Calu3 (cell line): ENCODE measurements at regions not wholly inside any gene's neighbourhood (a gene's known extent, or its start where the extent isn't known, plus 50 kb on each side); places are given as distances from the start of the nearest gene placed in this dataset.

Experiments
- BruUV-seq: library from RNA; stranded (reverse); fragments of 400-500 nt; replicated peaks from 2 replicates; lab custom pipeline; 2021; lab: Mats Ljungman, UMichigan
- CTCF ChIA-PET: fragments of 300-600 bp; sonication (Branson Sonifier 250); formaldehyde crosslinking; loops from one replicate; lab custom pipeline; 2022; ENCODE audit warnings: antibody characterized with exemption; lab: Charles Lee
- DNase-seq: peaks from one replicate; pipeline ENCODE4 v3.0.0; 2022
- H3K27ac Mint-ChIP-seq: one replicate; pipeline ENCODE4 v1.8.0; 2022; ENCODE audit warnings: mixed read lengths; ENCODE audit not compliant: unreplicated experiment
- H3K27me3 Mint-ChIP-seq: one replicate; pipeline ENCODE4 v1.8.0; 2022; ENCODE audit warnings: mixed read lengths; ENCODE audit not compliant: unreplicated experiment
- H3K36me3 Mint-ChIP-seq: one replicate; pipeline ENCODE4 v1.8.0; 2022; ENCODE audit warnings: mild to moderate bottlenecking, moderate library complexity, mixed read lengths; ENCODE audit not compliant: insufficient read depth, unreplicated experiment
- H3K4me1 Mint-ChIP-seq: one replicate; pipeline ENCODE4 v1.8.0; 2022; ENCODE audit warnings: mild to moderate bottlenecking, low read depth, mixed read lengths; ENCODE audit not compliant: unreplicated experiment
- H3K4me3 Mint-ChIP-seq: one replicate; pipeline ENCODE4 v1.8.0; 2022; ENCODE audit warnings: mild to moderate bottlenecking, low read depth, moderate library complexity, mixed read lengths; ENCODE audit not compliant: unreplicated experiment
- H3K9me3 Mint-ChIP-seq: one replicate; pipeline ENCODE4 v1.8.0; 2022; ENCODE audit warnings: low read depth, mixed read lengths; ENCODE audit not compliant: unreplicated experiment
- intact Hi-C: fragments of 100-400 bp; cut with micrococcal nuclease; formaldehyde crosslinking; loops from one replicate; pipeline ENCODE4 v1.10.0; 2022; ENCODE audit not compliant: unreplicated experiment
- TF ChIP-seq, protein P1 (sequence below): fragments of 200-600 bp; IDR thresholded peaks from one replicate; pipeline ENCODE4 v1.8.0; 2022; ENCODE audit warnings: antibody characterized with exemption; ENCODE audit not compliant: unreplicated experiment

DNA sequence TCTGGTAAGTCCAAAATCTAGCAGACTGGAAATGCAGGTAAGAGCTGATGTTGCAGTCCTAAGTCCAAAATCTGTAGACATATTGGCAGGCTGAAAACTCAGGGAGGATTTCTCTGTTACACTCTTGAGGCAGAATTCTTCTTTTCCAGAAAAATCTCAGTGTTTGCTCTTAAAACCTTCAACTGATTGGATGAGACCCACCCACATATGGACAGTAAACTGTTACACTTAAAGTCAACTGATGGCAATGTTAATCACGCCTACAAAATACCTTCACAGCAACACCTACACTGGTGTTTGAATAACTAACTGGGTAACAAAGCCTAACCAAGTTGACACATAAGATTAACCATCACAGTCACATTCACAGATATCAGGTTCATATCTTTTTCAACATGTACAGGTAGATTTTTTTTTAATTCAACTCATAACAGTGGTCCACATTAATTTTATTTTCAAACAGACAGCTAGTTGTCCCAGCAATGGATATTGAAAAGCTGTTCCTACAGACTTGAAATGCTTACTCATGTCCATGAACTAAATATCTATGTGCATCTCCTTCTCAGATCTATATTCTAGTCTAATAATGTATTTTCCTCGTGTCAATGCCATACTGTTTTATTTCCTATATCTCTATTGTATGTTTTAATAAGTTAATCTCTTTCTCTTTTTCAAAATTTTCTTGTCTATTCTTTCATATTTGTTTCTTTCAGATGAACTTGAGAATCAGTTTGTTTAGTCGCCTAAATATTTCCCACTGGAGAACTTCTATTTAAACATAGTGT lies 110.1 kb downstream of the TMPRSS5 start:
- Mint-ChIP-seq H3K27me3 (no peaks in the 10 kb centered on the region), H3K27ac (no peak overlapping the region), H3K36me3 (no peaks in the 10 kb centered on the region), H3K9me3 (no peaks in the 10 kb centered on the region), H3K4me3 (no peak overlapping the region), H3K4me1 (no peaks in the 10 kb centered on the region)
- CTCF ChIA-PET = interaction anchor here (0.6 kb wide), 1 partner anchor 10 kb away, joined by 7 read pairs; no protein-coding TSS in a partner anchor
- no peak for DNase-seq
- TF ChIP-seq, protein P1, sequence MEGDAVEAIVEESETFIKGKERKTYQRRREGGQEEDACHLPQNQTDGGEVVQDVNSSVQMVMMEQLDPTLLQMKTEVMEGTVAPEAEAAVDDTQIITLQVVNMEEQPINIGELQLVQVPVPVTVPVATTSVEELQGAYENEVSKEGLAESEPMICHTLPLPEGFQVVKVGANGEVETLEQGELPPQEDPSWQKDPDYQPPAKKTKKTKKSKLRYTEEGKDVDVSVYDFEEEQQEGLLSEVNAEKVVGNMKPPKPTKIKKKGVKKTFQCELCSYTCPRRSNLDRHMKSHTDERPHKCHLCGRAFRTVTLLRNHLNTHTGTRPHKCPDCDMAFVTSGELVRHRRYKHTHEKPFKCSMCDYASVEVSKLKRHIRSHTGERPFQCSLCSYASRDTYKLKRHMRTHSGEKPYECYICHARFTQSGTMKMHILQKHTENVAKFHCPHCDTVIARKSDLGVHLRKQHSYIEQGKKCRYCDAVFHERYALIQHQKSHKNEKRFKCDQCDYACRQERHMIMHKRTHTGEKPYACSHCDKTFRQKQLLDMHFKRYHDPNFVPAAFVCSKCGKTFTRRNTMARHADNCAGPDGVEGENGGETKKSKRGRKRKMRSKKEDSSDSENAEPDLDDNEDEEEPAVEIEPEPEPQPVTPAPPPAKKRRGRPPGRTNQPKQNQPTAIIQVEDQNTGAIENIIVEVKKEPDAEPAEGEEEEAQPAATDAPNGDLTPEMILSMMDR = no peak
- no TSS peak for BruUV-seq
- intact Hi-C loops = no loop called here

DNA sequence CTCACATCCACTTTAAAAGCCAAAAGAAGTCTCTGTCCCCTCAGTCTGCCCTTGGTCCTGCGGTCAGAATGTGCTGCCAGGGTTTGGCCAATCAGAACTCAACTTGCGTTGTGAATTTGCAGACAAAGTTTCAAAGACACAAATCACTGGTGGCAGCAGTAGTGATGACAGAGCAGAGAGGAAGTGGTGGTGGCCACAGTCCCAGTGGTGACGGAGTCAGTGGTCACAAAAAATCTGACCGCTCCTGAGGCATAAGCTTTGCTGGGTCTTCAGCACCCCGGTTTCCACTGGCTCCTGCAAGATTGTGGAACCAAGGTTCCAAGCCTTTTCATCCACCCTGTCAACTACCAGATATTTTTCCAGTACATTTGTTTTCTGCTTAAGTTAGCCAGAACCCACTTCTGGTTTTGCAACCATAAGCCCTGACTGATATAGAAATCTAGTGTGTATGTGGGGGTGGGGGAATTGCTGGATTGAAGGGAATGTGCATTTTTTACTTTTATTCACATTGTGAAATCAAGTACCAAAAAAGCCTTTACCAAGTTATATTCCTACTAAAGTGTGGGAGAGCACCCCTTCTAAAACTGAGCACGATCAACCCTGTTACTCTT lies 112.3 kb downstream of the TMPRSS5 start:
- no peak overlapping the region for H3K27ac Mint-ChIP-seq
- no peaks in the 10 kb centered on the region for H3K4me1 Mint-ChIP-seq
- H3K4me3 Mint-ChIP-seq = no peak overlapping the region
- no peak for DNase-seq
- no peaks in the 10 kb centered on the region for H3K9me3 Mint-ChIP-seq
- TF ChIP-seq, protein P1 = no peak
- intact Hi-C loops = no loop called here
- BruUV-seq = no TSS peak
- H3K36me3 Mint-ChIP-seq = no peaks in the 10 kb centered on the region
- CTCF ChIA-PET = no interaction called here
- H3K27me3 Mint-ChIP-seq = no peaks in the 10 kb centered on the region

DNA sequence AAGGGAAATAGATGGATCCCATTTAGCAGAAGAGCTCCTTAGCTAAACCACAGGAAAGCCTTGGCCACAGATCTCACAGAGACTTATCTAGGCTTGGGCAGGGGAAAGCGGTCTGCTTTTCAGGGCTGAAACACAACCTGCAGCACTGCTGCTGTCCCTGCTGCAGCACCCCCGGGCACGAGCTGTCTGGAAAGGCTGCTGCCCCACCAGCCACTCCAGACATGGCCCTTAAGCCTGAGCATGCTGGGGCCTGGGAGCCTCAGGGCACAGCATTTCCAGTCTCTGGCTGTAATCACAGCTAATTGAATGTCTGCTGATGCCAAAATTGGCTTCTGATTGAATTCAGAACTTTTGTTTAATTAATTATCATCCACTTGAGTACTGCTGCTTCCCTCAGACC lies 115.0 kb downstream of the TMPRSS5 start:
- no TSS peak for BruUV-seq
- CTCF ChIA-PET = no interaction called here
- no peak for DNase-seq
- Mint-ChIP-seq H3K27ac (no peak overlapping the region), H3K27me3 (no peaks in the 10 kb centered on the region), H3K4me1 (no peaks in the 10 kb centered on the region), H3K4me3 (no peak overlapping the region), H3K36me3 (no peaks in the 10 kb centered on the region), H3K9me3 (peaks cover 2% of the 10 kb centered on the region)
- intact Hi-C loops = no loop called here
- TF ChIP-seq, protein P1 = no peak

DNA sequence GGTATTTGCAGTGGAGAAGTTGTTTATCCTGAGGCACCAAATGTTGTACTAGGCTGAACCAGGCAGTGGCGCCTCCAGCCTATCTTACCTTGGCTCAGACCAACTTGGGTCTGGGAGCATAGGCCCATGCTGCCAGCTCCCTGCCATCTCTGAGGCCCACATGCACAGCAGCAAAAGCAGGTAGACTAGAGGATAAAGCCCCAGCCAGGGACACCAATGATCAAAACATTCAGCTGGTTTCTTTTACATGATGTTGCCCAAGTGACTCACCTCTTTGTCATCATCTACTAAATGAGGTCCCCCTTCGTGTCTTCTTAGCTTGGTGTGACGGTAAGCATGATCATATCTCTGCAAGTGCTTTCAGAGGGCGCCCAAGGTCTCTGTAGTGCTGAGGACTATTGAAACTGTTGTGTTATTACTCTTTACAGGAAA lies 112.1 kb upstream of the DRD2 start:
- no peak overlapping the region for H3K4me3 Mint-ChIP-seq
- intact Hi-C loops = no loop called here
- no peak for DNase-seq
- no peak overlapping the region for H3K27ac Mint-ChIP-seq
- TF ChIP-seq, protein P1 = no peak
- CTCF ChIA-PET = no interaction called here
- no TSS peak for BruUV-seq
- peaks cover 2% of the 10 kb centered on the region for H3K9me3 Mint-ChIP-seq
- no peaks in the 10 kb centered on the region for H3K36me3 Mint-ChIP-seq
- no peaks in the 10 kb centered on the region for H3K4me1 Mint-ChIP-seq
- no peaks in the 10 kb centered on the region for H3K27me3 Mint-ChIP-seq
